ENCODE measurements at regions not wholly inside any gene's neighbourhood (a gene's known extent, or its start where the extent isn't known, plus 50 kb on each side); places are given as distances from the start of the nearest gene placed in this dataset.

GRCh38 chr12:97616946-97617345 is 154.3 kb downstream of the RMST start:
- H3K27ac ChIP-seq (ENCODE audit: low read depth, low read length), result no peak overlapping the region
- no peaks in the 10 kb centered on the region for H3K4me1 ChIP-seq (ENCODE audit: control insufficient read depth, insufficient read depth, low read length, unreplicated experiment)
- H3K27me3 ChIP-seq (ENCODE audit: insufficient read depth, low read length), result no peaks in the 10 kb centered on the region
- no peaks in the 10 kb centered on the region for H3K79me2 ChIP-seq (ENCODE audit: control insufficient read depth, insufficient read depth, low read length, unreplicated experiment)
- no peak overlapping the region for H2AFZ ChIP-seq (ENCODE audit: low read length, unreplicated experiment)
- H3K4me3 ChIP-seq (ENCODE audit: low read depth, low read length), result no peak overlapping the region
- no peaks in the 10 kb centered on the region for H3K36me3 ChIP-seq (ENCODE audit: insufficient read depth, low read length)

- H3K27me3 ChIP-seq (ENCODE audit: insufficient read depth, low read length), result no peaks in the 10 kb centered on the region
- no peak overlapping the region for H3K4me3 ChIP-seq (ENCODE audit: low read depth, low read length)
- H3K79me2 ChIP-seq (ENCODE audit: control insufficient read depth, insufficient read depth, low read length, unreplicated experiment), result no peaks in the 10 kb centered on the region
- H3K27ac ChIP-seq (ENCODE audit: low read depth, low read length), result no peak overlapping the region
- H3K4me1 ChIP-seq (ENCODE audit: control insufficient read depth, insufficient read depth, low read length, unreplicated experiment), result no peaks in the 10 kb centered on the region
- H2AFZ ChIP-seq (ENCODE audit: low read length, unreplicated experiment), result no peak overlapping the region
- H3K36me3 ChIP-seq (ENCODE audit: insufficient read depth, low read length), result no peaks in the 10 kb centered on the region
These were observed 166.4 kb downstream of the RMST start for GRCh38 chr12:97628962-97629361.

- H3K4me3 ChIP-seq (ENCODE audit: low read depth, low read length), result no peak overlapping the region
- no peak overlapping the region for H2AFZ ChIP-seq (ENCODE audit: low read length, unreplicated experiment)
- no peaks in the 10 kb centered on the region for H3K27me3 ChIP-seq (ENCODE audit: insufficient read depth, low read length)
- H3K79me2 ChIP-seq (ENCODE audit: control insufficient read depth, insufficient read depth, low read length, unreplicated experiment), result no peaks in the 10 kb centered on the region
- no peak overlapping the region for H3K27ac ChIP-seq (ENCODE audit: low read depth, low read length)
- H3K36me3 ChIP-seq (ENCODE audit: insufficient read depth, low read length), result no peaks in the 10 kb centered on the region
- H3K4me1 ChIP-seq (ENCODE audit: control insufficient read depth, insufficient read depth, low read length, unreplicated experiment), result no peaks in the 10 kb centered on the region
These were observed 166.8 kb downstream of the RMST start for GRCh38 chr12:97629382-97629781.

- Histone ChIP-seq H3K79me2 (ENCODE audit: control insufficient read depth, insufficient read depth, low read length, unreplicated experiment) (no peaks in the 10 kb centered on the region), H3K36me3 (ENCODE audit: insufficient read depth, low read length) (no peaks in the 10 kb centered on the region)
These were observed 167.8 kb downstream of the RMST start for GRCh38 chr12:97630356-97630755.

GRCh38 chr12:97630875-97631274 is 168.3 kb downstream of the RMST start:
- Histone ChIP-seq H3K27me3 (ENCODE audit: insufficient read depth, low read length) (no peaks in the 10 kb centered on the region), H3K36me3 (ENCODE audit: insufficient read depth, low read length) (no peaks in the 10 kb centered on the region), H3K79me2 (ENCODE audit: control insufficient read depth, insufficient read depth, low read length, unreplicated experiment) (no peaks in the 10 kb centered on the region), H2AFZ (ENCODE audit: low read length, unreplicated experiment) (no peak overlapping the region), H3K4me3 (ENCODE audit: low read depth, low read length) (no peak overlapping the region), H3K27ac (ENCODE audit: low read depth, low read length) (no peak overlapping the region), H3K4me1 (ENCODE audit: control insufficient read depth, insufficient read depth, low read length, unreplicated experiment) (no peaks in the 10 kb centered on the region)

More at GRCh38 chr12:97630356-97630755, 167.8 kb downstream of the RMST start:
- Histone ChIP-seq H3K27ac (ENCODE audit: low read depth, low read length) (no peak overlapping the region), H3K4me1 (ENCODE audit: control insufficient read depth, insufficient read depth, low read length, unreplicated experiment) (no peaks in the 10 kb centered on the region), H3K27me3 (ENCODE audit: insufficient read depth, low read length) (no peaks in the 10 kb centered on the region), H2AFZ (ENCODE audit: low read length, unreplicated experiment) (no peak overlapping the region), H3K4me3 (ENCODE audit: low read depth, low read length) (no peak overlapping the region)

GRCh38 chr12:97637770-97638169 is 175.2 kb downstream of the RMST start:
- no peaks in the 10 kb centered on the region for H3K36me3 ChIP-seq (ENCODE audit: insufficient read depth, low read length)
- H3K4me3 ChIP-seq (ENCODE audit: low read depth, low read length), result no peak overlapping the region
- H3K79me2 ChIP-seq (ENCODE audit: control insufficient read depth, insufficient read depth, low read length, unreplicated experiment), result no peaks in the 10 kb centered on the region
- H3K27me3 ChIP-seq (ENCODE audit: insufficient read depth, low read length), result no peaks in the 10 kb centered on the region
- no peak overlapping the region for H2AFZ ChIP-seq (ENCODE audit: low read length, unreplicated experiment)
- no peak overlapping the region for H3K27ac ChIP-seq (ENCODE audit: low read depth, low read length)
- H3K4me1 ChIP-seq (ENCODE audit: control insufficient read depth, insufficient read depth, low read length, unreplicated experiment), result no peaks in the 10 kb centered on the region

GRCh38 chr12:97638739-97639138 is 176.1 kb downstream of the RMST start:
- no peak overlapping the region for H3K27ac ChIP-seq (ENCODE audit: low read depth, low read length)
- H3K4me1 ChIP-seq (ENCODE audit: control insufficient read depth, insufficient read depth, low read length, unreplicated experiment), result no peaks in the 10 kb centered on the region
- no peaks in the 10 kb centered on the region for H3K36me3 ChIP-seq (ENCODE audit: insufficient read depth, low read length)
- no peak overlapping the region for H3K4me3 ChIP-seq (ENCODE audit: low read depth, low read length)
- no peaks in the 10 kb centered on the region for H3K27me3 ChIP-seq (ENCODE audit: insufficient read depth, low read length)
- H3K79me2 ChIP-seq (ENCODE audit: control insufficient read depth, insufficient read depth, low read length, unreplicated experiment), result no peaks in the 10 kb centered on the region
- no peak overlapping the region for H2AFZ ChIP-seq (ENCODE audit: low read length, unreplicated experiment)

GRCh38 chr12:97639702-97640101 is 177.1 kb downstream of the RMST start:
- Histone ChIP-seq H3K79me2 (ENCODE audit: control insufficient read depth, insufficient read depth, low read length, unreplicated experiment) (no peaks in the 10 kb centered on the region), H3K4me1 (ENCODE audit: control insufficient read depth, insufficient read depth, low read length, unreplicated experiment) (no peaks in the 10 kb centered on the region), H3K27ac (ENCODE audit: low read depth, low read length) (no peak overlapping the region), H3K36me3 (ENCODE audit: insufficient read depth, low read length) (no peaks in the 10 kb centered on the region), H3K4me3 (ENCODE audit: low read depth, low read length) (no peak overlapping the region), H2AFZ (ENCODE audit: low read length, unreplicated experiment) (no peak overlapping the region), H3K27me3 (ENCODE audit: insufficient read depth, low read length) (no peaks in the 10 kb centered on the region)

GRCh38 chr12:97640826-97641225 is 178.2 kb downstream of the RMST start:
- Histone ChIP-seq H3K4me1 (ENCODE audit: control insufficient read depth, insufficient read depth, low read length, unreplicated experiment) (no peaks in the 10 kb centered on the region), H3K79me2 (ENCODE audit: control insufficient read depth, insufficient read depth, low read length, unreplicated experiment) (no peaks in the 10 kb centered on the region), H3K4me3 (ENCODE audit: low read depth, low read length) (no peak overlapping the region), H3K36me3 (ENCODE audit: insufficient read depth, low read length) (no peaks in the 10 kb centered on the region), H3K27ac (ENCODE audit: low read depth, low read length) (no peak overlapping the region), H3K27me3 (ENCODE audit: insufficient read depth, low read length) (no peaks in the 10 kb centered on the region), H2AFZ (ENCODE audit: low read length, unreplicated experiment) (no peak overlapping the region)

GRCh38 chr12:97642911-97643310 is 180.3 kb downstream of the RMST start:
- H3K27me3 ChIP-seq (ENCODE audit: insufficient read depth, low read length), result no peaks in the 10 kb centered on the region
- H3K36me3 ChIP-seq (ENCODE audit: insufficient read depth, low read length), result no peaks in the 10 kb centered on the region

GRCh38 chr12:97643924-97644323 is 181.3 kb downstream of the RMST start:
- no peak overlapping the region for H2AFZ ChIP-seq (ENCODE audit: low read length, unreplicated experiment)
- H3K36me3 ChIP-seq (ENCODE audit: insufficient read depth, low read length), result no peaks in the 10 kb centered on the region
- no peak overlapping the region for H3K27ac ChIP-seq (ENCODE audit: low read depth, low read length)
- H3K79me2 ChIP-seq (ENCODE audit: control insufficient read depth, insufficient read depth, low read length, unreplicated experiment), result no peaks in the 10 kb centered on the region
- H3K4me3 ChIP-seq (ENCODE audit: low read depth, low read length), result no peak overlapping the region
- H3K4me1 ChIP-seq (ENCODE audit: control insufficient read depth, insufficient read depth, low read length, unreplicated experiment), result no peaks in the 10 kb centered on the region
- no peaks in the 10 kb centered on the region for H3K27me3 ChIP-seq (ENCODE audit: insufficient read depth, low read length)

More at GRCh38 chr12:97642911-97643310, 180.3 kb downstream of the RMST start:
- no peaks in the 10 kb centered on the region for H3K4me1 ChIP-seq (ENCODE audit: control insufficient read depth, insufficient read depth, low read length, unreplicated experiment)
- H3K4me3 ChIP-seq (ENCODE audit: low read depth, low read length), result no peak overlapping the region
- no peaks in the 10 kb centered on the region for H3K79me2 ChIP-seq (ENCODE audit: control insufficient read depth, insufficient read depth, low read length, unreplicated experiment)
- H2AFZ ChIP-seq (ENCODE audit: low read length, unreplicated experiment), result no peak overlapping the region
- no peak overlapping the region for H3K27ac ChIP-seq (ENCODE audit: low read depth, low read length)
